Large intestine (tissue), 3 donors: ENCODE measurements at regions not wholly inside any gene's neighbourhood (a gene's known extent, or its start where the extent isn't known, plus 50 kb on each side); places are given as distances from the start of the nearest gene placed in this dataset.

Experiments used
- DNase-seq, 2 donors: peaks; one replicate each; pipeline versions ENCODE4 v3.0.0 to v3.0.0-alpha.2; 2013
- H3K27ac ChIP-seq: one replicate; pipeline ENCODE4 v1.5.1; 2013; ENCODE audit warnings: low read length
- H3K27me3 ChIP-seq: 2 replicates; pipeline ENCODE4 v1.6.1; 2013; ENCODE audit warnings: low read length; ENCODE audit not compliant: control insufficient read depth, insufficient read depth
- H3K36me3 ChIP-seq: 2 replicates; pipeline ENCODE4 v1.6.1; 2013; ENCODE audit warnings: low read length; ENCODE audit not compliant: control insufficient read depth, insufficient read depth
- H3K4me1 ChIP-seq: one replicate; pipeline ENCODE4 v1.6.1; 2013; ENCODE audit warnings: low read length; ENCODE audit not compliant: control insufficient read depth, insufficient read depth
- H3K4me3 ChIP-seq: one replicate; pipeline ENCODE4 v1.5.1; 2013; ENCODE audit warnings: low read length
- H3K9me3 ChIP-seq: one replicate; pipeline ENCODE4 v1.6.1; 2013; ENCODE audit warnings: mild to moderate bottlenecking, low read depth, low read length, moderate library complexity; ENCODE audit not compliant: control insufficient read depth
- WGBS: methylation state at CpG from one replicate; pipeline ENCODE4 v1.1.5; 2013; ENCODE audit warnings: low lambda C conversion rate; ENCODE audit not compliant: insufficient coverage; 5-methylcytosine and 5-hydroxymethylcytosine counted together

- Histone ChIP-seq H3K36me3 (no peaks in the 10 kb centered on the region), H3K27me3 (no peaks in the 10 kb centered on the region), H3K4me3 (no peak overlapping the region), H3K27ac (no peak overlapping the region), H3K4me1 (no peaks in the 10 kb centered on the region), H3K9me3 (no peaks in the 10 kb centered on the region)
- no CpG with 5 or more reads among the region's 3 CpGs for WGBS
- no peak for DNase-seq
These were observed 214.8 kb upstream of the KCNJ16 start for GRCh38 chr17:69860142-69860680.

GRCh38 chr17:69864462-69864861, 210.6 kb upstream of the KCNJ16 start:
- Histone ChIP-seq H3K36me3 (no peaks in the 10 kb centered on the region), H3K27ac (no peak overlapping the region), H3K9me3 (no peaks in the 10 kb centered on the region), H3K27me3 (no peaks in the 10 kb centered on the region), H3K4me3 (no peak overlapping the region), H3K4me1 (no peaks in the 10 kb centered on the region)
- WGBS = 100% methylated on average over 1 of the region's 2 CpGs
- DNase-seq = no peak

GRCh38 chr17:69869667-69870066, 205.4 kb upstream of the KCNJ16 start:
- Histone ChIP-seq H3K4me3 (no peak overlapping the region), H3K4me1 (no peaks in the 10 kb centered on the region), H3K9me3 (no peaks in the 10 kb centered on the region), H3K27me3 (no peaks in the 10 kb centered on the region), H3K27ac (no peak overlapping the region), H3K36me3 (no peaks in the 10 kb centered on the region)
- WGBS = no CpG with 5 or more reads among the region's 1 CpG
- no peak for DNase-seq

GRCh38 chr17:69870091-69870530, 204.9 kb upstream of the KCNJ16 start:
- Histone ChIP-seq H3K4me3 (no peak overlapping the region), H3K27me3 (no peaks in the 10 kb centered on the region), H3K27ac (no peak overlapping the region), H3K9me3 (no peaks in the 10 kb centered on the region), H3K36me3 (no peaks in the 10 kb centered on the region), H3K4me1 (no peaks in the 10 kb centered on the region)
- WGBS = no CpG with 5 or more reads among the region's 1 CpG
- no peak for DNase-seq

GRCh38 chr17:69870751-69871199, 204.2 kb upstream of the KCNJ16 start:
- WGBS = 63% methylated on average over 2 of the region's 3 CpGs
- Histone ChIP-seq H3K36me3 (no peaks in the 10 kb centered on the region), H3K4me3 (no peak overlapping the region), H3K27me3 (no peaks in the 10 kb centered on the region), H3K27ac (no peak overlapping the region), H3K4me1 (no peaks in the 10 kb centered on the region), H3K9me3 (no peaks in the 10 kb centered on the region)
- DNase-seq = no peak

- Histone ChIP-seq H3K27ac (no peak overlapping the region), H3K4me3 (no peak overlapping the region), H3K4me1 (no peaks in the 10 kb centered on the region), H3K9me3 (no peaks in the 10 kb centered on the region), H3K36me3 (no peaks in the 10 kb centered on the region), H3K27me3 (no peaks in the 10 kb centered on the region)
- 91% methylated on average over 3 of the region's 3 CpGs for WGBS
- DNase-seq = no peak
These were observed 203.7 kb upstream of the KCNJ16 start for GRCh38 chr17:69871318-69871717.

GRCh38 chr17:69872675-69873262, 202.3 kb upstream of the KCNJ16 start:
- no peak for DNase-seq
- no peak overlapping the region for H3K4me3 ChIP-seq
- H3K36me3 ChIP-seq = no peaks in the 10 kb centered on the region
- no CpG with 5 or more reads among the region's 3 CpGs for WGBS
- H3K4me1 ChIP-seq = no peaks in the 10 kb centered on the region
- no peaks in the 10 kb centered on the region for H3K27me3 ChIP-seq
- no peaks in the 10 kb centered on the region for H3K9me3 ChIP-seq
- H3K27ac ChIP-seq = no peak overlapping the region

GRCh38 chr17:69874175-69874670, 200.8 kb upstream of the KCNJ16 start:
- H3K27ac ChIP-seq = no peak overlapping the region
- H3K27me3 ChIP-seq = no peaks in the 10 kb centered on the region
- DNase-seq = no peak
- no peak overlapping the region for H3K4me3 ChIP-seq
- no peaks in the 10 kb centered on the region for H3K36me3 ChIP-seq
- no peaks in the 10 kb centered on the region for H3K9me3 ChIP-seq
- no peaks in the 10 kb centered on the region for H3K4me1 ChIP-seq

- Histone ChIP-seq H3K27ac (no peak overlapping the region), H3K4me1 (no peaks in the 10 kb centered on the region), H3K9me3 (no peaks in the 10 kb centered on the region), H3K36me3 (no peaks in the 10 kb centered on the region), H3K4me3 (no peak overlapping the region), H3K27me3 (no peaks in the 10 kb centered on the region)
- no peak for DNase-seq
These were observed 198.3 kb upstream of the KCNJ16 start for GRCh38 chr17:69876757-69877156.

GRCh38 chr17:69878661-69879060, 196.4 kb upstream of the KCNJ16 start:
- no peaks in the 10 kb centered on the region for H3K27me3 ChIP-seq
- no peaks in the 10 kb centered on the region for H3K4me1 ChIP-seq
- no CpG with 5 or more reads among the region's 2 CpGs for WGBS
- H3K4me3 ChIP-seq = no peak overlapping the region
- no peak for DNase-seq
- H3K27ac ChIP-seq = no peak overlapping the region
- no peaks in the 10 kb centered on the region for H3K9me3 ChIP-seq
- H3K36me3 ChIP-seq = no peaks in the 10 kb centered on the region

- no CpG with 5 or more reads among the region's 1 CpG for whole genome bisulfite sequencing
- Histone ChIP-seq H3K27me3 (no peaks in the 10 kb centered on the region), H3K4me1 (no peaks in the 10 kb centered on the region), H3K27ac (no peak overlapping the region), H3K9me3 (no peaks in the 10 kb centered on the region), H3K36me3 (no peaks in the 10 kb centered on the region), H3K4me3 (no peak overlapping the region)
- no peak for DNase-seq
These were observed 195.4 kb upstream of the KCNJ16 start for GRCh38 chr17:69879576-69879975.
